T-cell (primary cell): ENCODE measurements at regions not wholly inside any gene's neighbourhood (a gene's known extent, or its start where the extent isn't known, plus 50 kb on each side); places are given as distances from the start of the nearest gene placed in this dataset.

Experiments
- ATAC-seq, 4 experiments: fragments of 200-7000 bp in 3 of 4; fragments of 150-1000 bp in 1 of 4; cut with Tn5 transposase; replicated peaks in 1 of 4; 1 replicate in 3 of 4; 2 replicates in 1 of 4; pipeline ENCODE4 v1.10.0; 2021; ENCODE audit warnings: moderate library complexity in 3 of 4, mild to moderate bottlenecking in 2 of 4, moderate number of reproducible peaks in 1 of 4
- CTCF ChIA-PET, 2 donors: fragments of 300-600 bp; sonication (Branson Sonifier 250); formaldehyde crosslinking; loops; one replicate each; lab custom pipeline; 2022; ENCODE audit warnings: antibody characterized with exemption in 2 of 2; lab: Charles Lee
- POLR2A ChIA-PET, 2 donors: fragments of 300-600 bp; sonication (Branson Sonifier 250); formaldehyde crosslinking; loops; one replicate each; lab custom pipeline; 2022; ENCODE audit warnings: antibody characterized with exemption in 2 of 2; lab: Charles Lee
- DNase-seq, 35 experiments: peaks; one replicate each; pipeline versions ENCODE4 v3.0.0 to v3.0.0-alpha.2; 2013 to 2023
- H3K27ac ChIP-seq: one replicate; pipeline ENCODE4 v1.5.1; 2013; ENCODE audit warnings: low read length
- H3K27me3 ChIP-seq, 2 experiments: replicated peaks in 1 of 2; 1 replicate in 1 of 2; 2 replicates in 1 of 2; pipeline versions ENCODE4 v1.6.1 to v1.7.0; 2013; ENCODE audit warnings: low read length in 1 of 2, mixed read lengths in 1 of 2; ENCODE audit not compliant: control insufficient read depth in 2 of 2, insufficient read depth in 2 of 2; ENCODE audit errors: extremely low read depth in 1 of 2
- H3K36me3 ChIP-seq, 2 donors: 1 replicate in 1 of 2; 2 replicates in 1 of 2; pipeline versions ENCODE4 v1.6.1 to v1.7.0; 2013; ENCODE audit warnings: low read length in 1 of 2; ENCODE audit not compliant: control insufficient read depth in 2 of 2, insufficient read depth in 1 of 2; ENCODE audit errors: extremely low read depth in 1 of 2
- H3K4me1 ChIP-seq, 2 experiments: 1 replicate in 1 of 2; 2 replicates in 1 of 2; pipeline versions ENCODE4 v1.6.1 to v1.7.0; 2013; ENCODE audit warnings: low read length in 2 of 2, mixed read lengths in 1 of 2; ENCODE audit not compliant: insufficient read depth in 2 of 2, control insufficient read depth in 1 of 2; ENCODE audit errors: extremely low read depth in 1 of 2
- H3K4me3 ChIP-seq, 2 donors: 1 replicate in 1 of 2; 2 replicates in 1 of 2; pipeline versions ENCODE4 v1.5.1 to v1.7.0; 2013; ENCODE audit warnings: mild to moderate bottlenecking in 2 of 2, low read length in 1 of 2, moderate library complexity in 1 of 2; ENCODE audit not compliant: control insufficient read depth in 1 of 2; ENCODE audit errors: extremely low read depth in 1 of 2
- H3K9me3 ChIP-seq: 2 replicates; pipeline ENCODE4 v1.7.0; 2013
- H3K27ac Mint-ChIP-seq, 2 donors: one replicate each; pipeline ENCODE4 v1.8.0; 2020 to 2021; ENCODE audit warnings: mild to moderate bottlenecking in 2 of 2, mixed read lengths in 2 of 2
- H3K27me3 Mint-ChIP-seq, 2 donors: one replicate each; pipeline ENCODE4 v1.8.0; 2021 to 2022; ENCODE audit warnings: mixed read lengths in 2 of 2
- H3K36me3 Mint-ChIP-seq: one replicate; pipeline ENCODE4 v1.8.0; 2021; ENCODE audit warnings: mixed read lengths
- H3K4me1 Mint-ChIP-seq, 3 donors: one replicate each; pipeline ENCODE4 v1.8.0; 2020 to 2022; ENCODE audit warnings: mixed read lengths in 3 of 3, mild to moderate bottlenecking in 1 of 3
- H3K4me3 Mint-ChIP-seq, 3 donors: one replicate each; pipeline ENCODE4 v1.8.0; 2020 to 2022; ENCODE audit warnings: mild to moderate bottlenecking in 3 of 3, mixed read lengths in 3 of 3, moderate library complexity in 3 of 3
- H3K9me3 Mint-ChIP-seq, 3 donors: one replicate each; pipeline ENCODE4 v1.8.0; 2020 to 2022; ENCODE audit warnings: mixed read lengths in 3 of 3
- WGBS: methylation state at CpG from one replicate; pipeline ENCODE4 v1.1.5; 2013; ENCODE audit warnings: missing lambda C conversion rate; ENCODE audit not compliant: insufficient coverage; 5-methylcytosine and 5-hydroxymethylcytosine counted together

DNA sequence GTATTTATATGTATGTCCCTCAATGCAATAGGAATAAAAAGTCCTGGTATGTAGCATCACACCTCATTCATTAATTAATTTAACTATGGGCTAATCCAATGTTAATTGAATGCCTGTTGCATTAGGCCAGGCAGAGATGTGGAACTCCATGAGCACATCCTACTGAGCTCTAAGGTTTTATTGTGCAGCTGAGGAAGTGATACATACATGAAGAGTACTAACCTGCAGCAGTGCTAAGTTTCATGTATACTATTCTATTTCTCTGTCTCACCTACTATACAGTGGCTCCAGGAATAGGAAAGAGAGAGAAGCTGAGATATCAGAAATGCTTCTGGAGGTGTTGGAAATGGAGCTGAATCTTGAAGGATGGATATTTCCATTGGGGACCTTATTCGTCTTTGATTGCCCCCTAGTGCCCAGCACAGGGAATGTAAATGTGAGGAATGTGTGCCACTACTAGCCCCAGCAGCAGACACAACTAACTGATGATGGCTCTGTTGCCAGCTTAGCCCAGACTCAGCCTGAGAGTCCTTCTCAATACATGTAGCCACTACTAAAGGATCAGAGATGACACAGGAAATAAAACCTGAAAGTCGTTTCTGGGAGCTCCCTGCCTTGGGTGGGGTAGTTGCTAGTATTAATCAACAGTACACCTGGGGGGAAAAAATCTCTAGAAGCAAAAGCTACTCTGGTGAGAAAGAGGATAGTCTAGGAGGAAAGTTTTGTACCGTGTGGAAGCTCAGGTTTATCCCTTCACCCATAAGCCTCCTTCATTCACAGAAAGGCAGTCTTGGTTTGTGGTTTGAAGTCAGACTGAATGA is 173.3 kb upstream of the FOXD3 start:
- no peaks in the 10 kb centered on the region for H3K4me1 ChIP-seq
- Mint-ChIP-seq H3K9me3 (peaks cover 0 to 3% (median 0%) of the 10 kb centered on the region in 3 donors), H3K27me3 (peaks cover 13 to 19% of the 10 kb centered on the region in 2 donors), H3K36me3 (no peaks in the 10 kb centered on the region), H3K27ac (no peak overlapping the region), H3K4me3 (no peak overlapping the region), H3K4me1 (no peaks in the 10 kb centered on the region)
- POLR2A ChIA-PET = no interaction called here
- H3K4me3 ChIP-seq = no peak overlapping the region
- ATAC-seq (no peak), DNase-seq (no peak)
- no peak overlapping the region for H3K27ac ChIP-seq
- H3K27me3 ChIP-seq = peaks cover 0 to 2% of the 10 kb centered on the region in 2 experiments
- CTCF ChIA-PET = no interaction called here
- no peaks in the 10 kb centered on the region for H3K36me3 ChIP-seq
- no peaks in the 10 kb centered on the region for H3K9me3 ChIP-seq
- no CpG with 5 or more reads among the region's 3 CpGs for WGBS

GRCh38 chr1:63152572-63152971 is 169.8 kb upstream of the FOXD3 start:
- ChIA-PET POLR2A (no interaction called here), CTCF (no interaction called here)
- no peak overlapping the region for H3K27ac Mint-ChIP-seq
- H3K36me3 ChIP-seq = no peaks in the 10 kb centered on the region
- WGBS = 83% methylated on average over 1 of the region's 3 CpGs
- peaks cover 10 to 24% of the 10 kb centered on the region in 2 donors for H3K27me3 Mint-ChIP-seq
- H3K4me1 Mint-ChIP-seq = no peaks in the 10 kb centered on the region
- no peak overlapping the region for H3K27ac ChIP-seq
- ATAC-seq = no peak
- H3K4me1 ChIP-seq = no peaks in the 10 kb centered on the region
- no peaks in the 10 kb centered on the region for H3K36me3 Mint-ChIP-seq
- H3K27me3 ChIP-seq = peaks cover 0 to 2% of the 10 kb centered on the region in 2 experiments
- peaks cover 0 to 3% (median 0%) of the 10 kb centered on the region in 3 donors for H3K9me3 Mint-ChIP-seq
- no peak for DNase-seq
- H3K9me3 ChIP-seq = no peaks in the 10 kb centered on the region
- no peak overlapping the region for H3K4me3 ChIP-seq
- no peak overlapping the region for H3K4me3 Mint-ChIP-seq

- Mint-ChIP-seq H3K27ac (no peak overlapping the region), H3K27me3 (peaks cover 17 to 31% of the 10 kb centered on the region in 2 donors), H3K4me1 (no peaks in the 10 kb centered on the region), H3K4me3 (no peak overlapping the region), H3K9me3 (peaks cover 0 to 3% (median 0%) of the 10 kb centered on the region in 3 donors), H3K36me3 (no peaks in the 10 kb centered on the region)
- Histone ChIP-seq H3K27ac (no peak overlapping the region), H3K4me3 (no peak overlapping the region), H3K27me3 (peaks cover 0 to 2% of the 10 kb centered on the region in 2 experiments), H3K4me1 (no peaks in the 10 kb centered on the region), H3K36me3 (no peaks in the 10 kb centered on the region), H3K9me3 (no peaks in the 10 kb centered on the region)
- ATAC-seq (no peak), DNase-seq (no peak)
- POLR2A ChIA-PET = no interaction called here
- CTCF ChIA-PET = interaction anchor here in 1 of 2 donors (0.7 kb wide), 1 partner anchor 204 kb away, joined by 5 read pairs; no protein-coding TSS in a partner anchor
- WGBS = 69% methylated on average over 2 of the region's 2 CpGs
Observed at GRCh38 chr1:63155437-63155836, 166.9 kb upstream of the FOXD3 start.

- ATAC-seq = no peak
- POLR2A ChIA-PET = no interaction called here
- H3K27me3 Mint-ChIP-seq = peaks cover 10 to 32% of the 10 kb centered on the region in 2 donors
Observed at GRCh38 chr1:63157085-63157484, 165.3 kb upstream of the FOXD3 start.

DNA sequence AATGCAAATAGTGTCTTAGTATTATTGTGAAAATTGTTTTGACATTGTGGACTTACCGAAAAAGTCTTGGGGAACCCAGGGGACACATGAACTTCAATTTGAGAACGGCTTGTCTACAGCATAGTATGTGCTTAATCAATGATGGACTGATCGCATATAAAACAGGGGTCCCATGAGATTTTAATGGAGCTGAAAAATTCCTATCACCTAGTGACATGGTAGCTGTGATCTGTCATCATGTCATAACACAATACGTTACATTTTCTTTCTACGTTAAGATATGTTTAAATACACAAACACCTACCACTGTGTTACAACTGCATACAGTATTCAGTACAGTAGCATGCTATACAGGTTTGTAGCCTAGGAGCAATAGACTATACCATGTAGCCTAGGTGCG is 153.3 kb upstream of the FOXD3 start:
- WGBS = 90% methylated on average over 2 of the region's 6 CpGs
- no peaks in the 10 kb centered on the region for H3K36me3 ChIP-seq
- CTCF ChIA-PET = no interaction called here
- Mint-ChIP-seq H3K27ac (no peak overlapping the region), H3K9me3 (no peaks in the 10 kb centered on the region), H3K36me3 (no peaks in the 10 kb centered on the region), H3K27me3 (peaks cover 3 to 12% of the 10 kb centered on the region in 2 donors), H3K4me3 (no peak overlapping the region), H3K4me1 (no peaks in the 10 kb centered on the region)
- H3K27me3 ChIP-seq = peaks cover 0 to 8% of the 10 kb centered on the region in 2 experiments
- no peak overlapping the region for H3K4me3 ChIP-seq
- no peak overlapping the region for H3K27ac ChIP-seq
- H3K4me1 ChIP-seq = no peaks in the 10 kb centered on the region
- DNase-seq = no peak
- ATAC-seq = no peak
- POLR2A ChIA-PET = no interaction called here
- no peaks in the 10 kb centered on the region for H3K9me3 ChIP-seq

More at GRCh38 chr1:63157085-63157484, 165.3 kb upstream of the FOXD3 start:
- no peaks in the 10 kb centered on the region for H3K4me1 Mint-ChIP-seq
- no peak overlapping the region for H3K27ac ChIP-seq
- H3K27ac Mint-ChIP-seq = no peak overlapping the region
- peaks cover 0 to 2% of the 10 kb centered on the region in 2 experiments for H3K27me3 ChIP-seq
- H3K9me3 ChIP-seq = no peaks in the 10 kb centered on the region
- no peaks in the 10 kb centered on the region for H3K36me3 ChIP-seq
- H3K36me3 Mint-ChIP-seq = no peaks in the 10 kb centered on the region
- DNase-seq = no peak
- H3K9me3 Mint-ChIP-seq = peaks cover 0 to 3% (median 0%) of the 10 kb centered on the region in 3 donors
- no CpG with 5 or more reads among the region's 5 CpGs for WGBS
- no peak overlapping the region for H3K4me3 Mint-ChIP-seq
- H3K4me1 ChIP-seq = no peaks in the 10 kb centered on the region
- CTCF ChIA-PET = no interaction called here
- no peak overlapping the region for H3K4me3 ChIP-seq

DNA sequence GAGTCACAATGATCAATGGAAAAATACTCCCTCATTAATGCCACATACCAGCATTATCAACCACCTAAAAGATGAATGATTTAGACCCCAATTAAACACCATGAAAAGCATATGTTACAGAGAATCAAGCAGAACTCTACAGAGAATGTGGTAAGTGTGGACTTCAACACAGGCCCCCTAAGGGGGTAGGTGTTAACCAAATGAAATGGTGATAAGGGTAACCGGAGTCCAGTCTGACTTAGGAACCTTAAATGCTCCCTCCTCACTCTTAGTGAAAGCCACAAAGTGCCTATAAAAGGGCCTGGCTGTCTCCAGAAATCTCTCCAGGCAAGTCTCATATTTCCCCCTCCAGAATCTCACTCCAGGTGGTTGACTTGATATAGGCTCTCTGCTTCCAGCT is 149.2 kb upstream of the FOXD3 start:
- Mint-ChIP-seq H3K27me3 (peaks cover 2 to 9% of the 10 kb centered on the region in 2 donors), H3K4me3 (no peak overlapping the region), H3K27ac (no peak overlapping the region), H3K36me3 (no peaks in the 10 kb centered on the region), H3K9me3 (peaks cover 0 to 5% (median 0%) of the 10 kb centered on the region in 3 donors), H3K4me1 (no peaks in the 10 kb centered on the region)
- H3K9me3 ChIP-seq = no peaks in the 10 kb centered on the region
- H3K36me3 ChIP-seq = no peaks in the 10 kb centered on the region
- H3K27ac ChIP-seq = no peak overlapping the region
- ChIA-PET CTCF (no interaction called here), POLR2A (interaction anchor here in 1 of 2 donors (0.6 kb wide), 1 partner anchor 1057 kb away, joined by 3 read pairs; no protein-coding TSS in a partner anchor)
- no CpG with 5 or more reads among the region's 1 CpG for WGBS
- H3K4me1 ChIP-seq = no peaks in the 10 kb centered on the region
- no peak overlapping the region for H3K4me3 ChIP-seq
- DNase-seq (no peak), ATAC-seq (no peak)
- peaks cover 0 to 8% of the 10 kb centered on the region in 2 experiments for H3K27me3 ChIP-seq
